ENCODE measurements at regions not wholly inside any gene's neighbourhood (a gene's known extent, or its start where the extent isn't known, plus 50 kb on each side); places are given as distances from the start of the nearest gene placed in this dataset.

- TF ChIP-seq POLR2AphosphoS5 (IDR thresholded peaks at IDR 0.05): no peak
- no peak for TF ChIP-seq EP300 (IDR thresholded peaks at IDR 0.05; ENCODE audit: low read depth)
- TF ChIP-seq POLR2A (IDR thresholded peaks at IDR 0.05): no peak
Measured at GRCh38 chr3:61438253-61439121, 122.9 kb upstream of the PTPRG start.

Data from transverse colon (tissue), 3 donors.